ENCODE measurements at regions not wholly inside any gene's neighbourhood (a gene's known extent, or its start where the extent isn't known, plus 50 kb on each side); places are given as distances from the start of the nearest gene placed in this dataset.

- H3K9me3 ChIP-seq (ENCODE audit: control insufficient read depth in 1 of 2, insufficient read depth in 1 of 2, low read length in 2 of 2) = no peaks in the 10 kb centered on the region
- no peak for TF ChIP-seq CTCF (IDR thresholded peaks at IDR 0.05)
- peaks cover 6% of the 10 kb centered on the region for H3K4me1 ChIP-seq (ENCODE audit: insufficient read depth, low read length)
- H3K9me3 Mint-ChIP-seq = no peaks in the 10 kb centered on the region
- no peaks in the 10 kb centered on the region for H3K27me3 ChIP-seq (ENCODE audit: control insufficient read depth in 1 of 2, insufficient read depth in 2 of 2, low read length in 2 of 2)
- no peak overlapping the region for H3K4me3 Mint-ChIP-seq
- DNase-seq = no peak
- no peaks in the 10 kb centered on the region for H3K36me3 Mint-ChIP-seq (ENCODE audit: low read depth)
- ChIA-PET CTCF (no interaction called here), POLR2A (no interaction called here)
- H3K4me3 ChIP-seq (ENCODE audit: low read length) = no peak overlapping the region
- no peak overlapping the region for H3K27ac Mint-ChIP-seq
- intact Hi-C loops (cut with DNase I, micrococcal nuclease) = no loop called here
- peaks cover 5% of the 10 kb centered on the region for H3K27me3 Mint-ChIP-seq
- H3K27ac ChIP-seq (ENCODE audit: low read depth in 1 of 2, low read length in 2 of 2) = no peak overlapping the region
- no peaks in the 10 kb centered on the region for H3K36me3 ChIP-seq (ENCODE audit: insufficient read depth, low read length)
- no peak for ATAC-seq (ENCODE audit: poor library complexity)
- H3K4me1 Mint-ChIP-seq (ENCODE audit: low read depth) = no peaks in the 10 kb centered on the region
Observed at GRCh38 chr20:52441710-52442109, 250.1 kb upstream of the ZFP64 start.

GRCh38 chr20:52439375-52439774 is 247.8 kb upstream of the ZFP64 start:
- Mint-ChIP-seq H3K27me3 (peaks cover 5% of the 10 kb centered on the region), H3K9me3 (no peaks in the 10 kb centered on the region), H3K4me3 (no peak overlapping the region), H3K36me3 (ENCODE audit: low read depth) (no peaks in the 10 kb centered on the region), H3K4me1 (ENCODE audit: low read depth) (no peaks in the 10 kb centered on the region), H3K27ac (no peak overlapping the region)
- ATAC-seq (ENCODE audit: poor library complexity) = no peak
- Histone ChIP-seq H3K27me3 (ENCODE audit: control insufficient read depth in 1 of 2, insufficient read depth in 2 of 2, low read length in 2 of 2) (no peaks in the 10 kb centered on the region), H3K36me3 (ENCODE audit: insufficient read depth, low read length) (no peaks in the 10 kb centered on the region), H3K4me3 (ENCODE audit: low read length) (no peak overlapping the region), H3K4me1 (ENCODE audit: insufficient read depth, low read length) (peaks cover 6% of the 10 kb centered on the region), H3K9me3 (ENCODE audit: control insufficient read depth in 1 of 2, insufficient read depth in 1 of 2, low read length in 2 of 2) (no peaks in the 10 kb centered on the region), H3K27ac (ENCODE audit: low read depth in 1 of 2, low read length in 2 of 2) (no peak overlapping the region)
- intact Hi-C loops (cut with DNase I, micrococcal nuclease) = no loop called here
- POLR2A ChIA-PET = no interaction called here
- no peak for TF ChIP-seq CTCF (IDR thresholded peaks at IDR 0.05)
- no peak for DNase-seq
- CTCF ChIA-PET = no interaction called here

- Mint-ChIP-seq H3K9me3 (no peaks in the 10 kb centered on the region), H3K4me1 (ENCODE audit: low read depth) (no peaks in the 10 kb centered on the region), H3K27ac (no peak overlapping the region), H3K36me3 (ENCODE audit: low read depth) (no peaks in the 10 kb centered on the region), H3K27me3 (peaks cover 5% of the 10 kb centered on the region), H3K4me3 (no peak overlapping the region)
- no peak for ATAC-seq (ENCODE audit: poor library complexity)
- intact Hi-C loops (cut with DNase I, micrococcal nuclease) = no loop called here
- no peak for TF ChIP-seq CTCF (IDR thresholded peaks at IDR 0.05)
- H3K4me3 ChIP-seq (ENCODE audit: low read length) = no peak overlapping the region
- H3K27me3 ChIP-seq (ENCODE audit: control insufficient read depth in 1 of 2, insufficient read depth in 2 of 2, low read length in 2 of 2) = no peaks in the 10 kb centered on the region
- peaks cover 6% of the 10 kb centered on the region for H3K4me1 ChIP-seq (ENCODE audit: insufficient read depth, low read length)
- CTCF ChIA-PET = no interaction called here
- no peaks in the 10 kb centered on the region for H3K36me3 ChIP-seq (ENCODE audit: insufficient read depth, low read length)
- H3K9me3 ChIP-seq (ENCODE audit: control insufficient read depth in 1 of 2, insufficient read depth in 1 of 2, low read length in 2 of 2) = no peaks in the 10 kb centered on the region
- no peak overlapping the region for H3K27ac ChIP-seq (ENCODE audit: low read depth in 1 of 2, low read length in 2 of 2)
- DNase-seq = peak in 4 of 14 experiments; percentile 30 to 59 (median 51)
- POLR2A ChIA-PET = no interaction called here
Observed at GRCh38 chr20:52438326-52438963, 246.9 kb upstream of the ZFP64 start.
